IMR-90 (cell line): ENCODE measurements at regions not wholly inside any gene's neighbourhood (a gene's known extent, or its start where the extent isn't known, plus 50 kb on each side); places are given as distances from the start of the nearest gene placed in this dataset.
"Not testable (repeated sequence)": the region's sequence is repeated elsewhere in the genome, so short reads cannot be mapped to it uniquely, and the experiment has no call there.

Experiments used
- CTCF ChIP-seq: conservative IDR thresholded peaks from 2 replicates; pipeline ENCODE4 v1.5.1; 2012; ENCODE audit warnings: mild to moderate bottlenecking, low read depth, low read length, improper control_type of control experiment
- POLR2A ChIP-seq: IDR thresholded peaks from 2 replicates; pipeline ENCODE4 v1.6.1; 2012; ENCODE audit warnings: mild to moderate bottlenecking, low read depth, low read length
- RAD21 ChIP-seq: IDR thresholded peaks from 2 replicates; pipeline ENCODE4 v1.6.1; 2012; ENCODE audit warnings: low read length, improper control_type of control experiment
- RCOR1 ChIP-seq: IDR thresholded peaks from 2 replicates; pipeline ENCODE4 v1.6.1; 2012; ENCODE audit warnings: mild to moderate bottlenecking, low read length, improper control_type of control experiment; ENCODE audit not compliant: insufficient replicate concordance
- RFX5 ChIP-seq: IDR thresholded peaks from 2 replicates; pipeline ENCODE4 v1.8.0; 2012; ENCODE audit warnings: low read depth, mild to moderate bottlenecking, low read length, moderate library complexity
- USF2 ChIP-seq: fragments of 150-350 bp; IDR thresholded peaks from 2 replicates; pipeline ENCODE4 v1.6.1; 2017; ENCODE audit warnings: mild to moderate bottlenecking, antibody characterized with exemption, low read length, low read depth

- not testable (repeated sequence) for TF ChIP-seq POLR2A, CTCF, USF2, RFX5, RCOR1, RAD21
Observed at GRCh38 chr1:99404399-99404798, 140.1 kb downstream of the PLPPR4 start.
